CD4-positive, alpha-beta T cell treated with Interleukin-1 beta for 1 hour (primary cell): ENCODE measurements at regions not wholly inside any gene's neighbourhood (a gene's known extent, or its start where the extent isn't known, plus 50 kb on each side); places are given as distances from the start of the nearest gene placed in this dataset.

ENCODE experiments used
- DNase-seq, 2 donors: peaks; one replicate each; pipeline ENCODE4 v3.0.0-alpha.2; 2020 to 2022

DNA sequence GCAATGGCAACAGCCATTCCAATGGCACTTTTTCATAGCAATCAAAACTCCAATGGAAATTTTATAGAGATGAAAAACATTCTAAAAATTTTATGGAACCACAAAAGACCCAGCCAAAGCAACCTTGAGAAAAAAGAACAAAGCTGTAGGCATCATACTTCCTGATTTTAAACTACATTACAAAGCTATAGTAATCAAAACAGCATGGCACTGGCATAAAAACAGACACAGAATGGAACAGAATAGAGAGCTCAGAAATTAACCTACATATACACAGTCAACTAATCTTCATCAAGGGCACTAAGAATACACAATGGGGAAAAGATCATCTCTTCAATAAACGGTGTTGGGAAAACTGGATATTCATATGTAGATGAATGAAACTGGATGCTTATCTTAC lies 401.5 kb downstream of the NPHP4 start:
- no peak for DNase-seq

DNA sequence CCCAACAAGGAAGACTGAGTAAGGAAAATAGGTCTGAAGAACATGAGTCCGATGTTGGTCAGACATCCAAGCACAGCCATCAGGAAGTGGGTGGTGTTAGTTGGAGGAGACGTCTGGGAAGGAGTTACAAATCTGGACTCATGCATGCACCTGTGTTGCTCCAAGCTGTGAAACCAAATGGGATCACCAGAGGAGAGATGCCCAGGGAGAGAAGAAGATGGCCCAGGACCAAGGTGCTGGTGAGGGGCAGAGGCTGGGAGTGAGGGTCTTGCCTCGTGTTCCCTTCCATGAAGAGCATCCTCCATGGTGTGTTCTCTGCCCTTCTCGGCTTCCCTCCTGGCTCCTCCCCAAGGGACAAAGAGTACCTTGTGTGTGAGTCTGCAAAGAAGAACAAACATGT lies 405.6 kb downstream of the NPHP4 start:
- no peak for DNase-seq

DNA sequence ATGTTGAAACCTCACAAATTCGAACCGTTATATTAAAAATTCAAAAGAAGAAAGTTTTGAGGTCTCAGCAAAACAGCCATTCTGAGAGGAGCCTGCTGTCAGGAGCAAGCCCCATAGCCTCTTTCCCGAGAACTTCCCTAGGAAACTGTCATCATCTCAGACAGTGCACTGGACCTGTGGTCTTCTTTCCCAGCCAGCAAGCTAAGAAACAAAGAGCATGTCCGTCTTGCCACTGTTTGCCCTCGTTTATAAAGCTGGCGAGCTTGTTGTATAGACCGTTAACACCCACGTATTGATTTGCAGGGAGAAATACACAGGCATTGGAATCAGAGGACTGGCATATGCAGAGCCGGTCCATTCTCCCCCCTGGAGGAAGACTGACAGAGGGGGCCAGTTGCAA lies 407.0 kb downstream of the NPHP4 start:
- DNase-seq: no peak

DNA sequence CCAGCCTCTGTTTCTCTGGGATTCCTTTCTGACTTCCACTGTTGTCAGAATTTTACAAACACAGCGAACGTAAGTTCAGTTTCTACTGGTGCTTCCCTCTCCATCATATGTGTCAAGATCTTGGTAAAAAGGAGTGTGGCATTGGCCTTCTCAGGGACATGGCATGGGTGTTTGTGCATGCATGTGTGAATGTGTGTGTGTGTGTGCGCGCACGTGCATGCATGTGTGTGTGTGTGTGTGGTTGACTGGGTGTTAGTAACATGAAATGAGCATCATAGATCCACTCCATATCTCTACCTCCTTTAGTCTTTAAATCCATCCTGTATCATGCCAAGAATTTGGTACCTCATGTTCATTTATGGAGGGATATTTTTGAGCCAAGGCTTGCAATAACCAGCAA lies 411.3 kb downstream of the NPHP4 start:
- DNase-seq: no peak

DNA sequence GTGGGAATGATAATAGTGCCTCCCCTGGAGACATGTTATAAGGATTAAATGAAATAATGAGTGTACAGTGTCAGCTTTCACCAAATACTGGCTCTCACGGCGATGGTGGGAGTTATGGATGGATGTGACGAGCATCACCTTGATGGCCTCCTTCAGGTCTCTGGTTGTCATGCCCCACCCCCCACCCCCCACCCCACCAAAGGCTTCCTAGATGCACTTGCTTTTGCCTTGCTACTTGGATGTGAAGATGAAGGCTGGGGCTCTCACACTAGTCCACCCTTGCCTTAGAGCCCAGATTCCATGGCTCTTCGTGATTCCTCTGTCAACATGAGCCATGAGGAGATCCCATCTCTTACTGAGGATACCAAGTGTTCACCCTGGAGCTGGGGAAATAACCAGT lies 412.3 kb downstream of the NPHP4 start:
- DNase-seq: no peak

DNA sequence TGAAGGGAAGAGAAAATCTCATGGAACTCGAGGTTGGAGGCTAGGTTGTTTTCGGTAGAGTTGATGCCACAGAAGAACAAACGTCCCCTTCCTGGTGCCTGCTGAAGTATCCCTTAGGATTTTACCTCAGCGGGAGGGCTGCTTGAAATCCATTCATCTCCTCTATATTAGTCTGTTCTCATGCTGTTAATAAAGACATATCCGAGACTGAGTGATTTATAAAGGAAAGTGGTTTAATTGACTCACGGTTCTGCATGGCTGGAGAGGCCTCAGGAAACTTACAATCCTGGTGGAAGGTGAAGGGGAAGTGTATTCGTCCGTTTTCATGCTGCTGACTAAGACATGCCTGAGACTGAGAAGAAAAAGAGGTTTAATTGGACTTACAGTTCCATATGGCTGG lies 413.5 kb downstream of the NPHP4 start:
- no peak for DNase-seq

DNA sequence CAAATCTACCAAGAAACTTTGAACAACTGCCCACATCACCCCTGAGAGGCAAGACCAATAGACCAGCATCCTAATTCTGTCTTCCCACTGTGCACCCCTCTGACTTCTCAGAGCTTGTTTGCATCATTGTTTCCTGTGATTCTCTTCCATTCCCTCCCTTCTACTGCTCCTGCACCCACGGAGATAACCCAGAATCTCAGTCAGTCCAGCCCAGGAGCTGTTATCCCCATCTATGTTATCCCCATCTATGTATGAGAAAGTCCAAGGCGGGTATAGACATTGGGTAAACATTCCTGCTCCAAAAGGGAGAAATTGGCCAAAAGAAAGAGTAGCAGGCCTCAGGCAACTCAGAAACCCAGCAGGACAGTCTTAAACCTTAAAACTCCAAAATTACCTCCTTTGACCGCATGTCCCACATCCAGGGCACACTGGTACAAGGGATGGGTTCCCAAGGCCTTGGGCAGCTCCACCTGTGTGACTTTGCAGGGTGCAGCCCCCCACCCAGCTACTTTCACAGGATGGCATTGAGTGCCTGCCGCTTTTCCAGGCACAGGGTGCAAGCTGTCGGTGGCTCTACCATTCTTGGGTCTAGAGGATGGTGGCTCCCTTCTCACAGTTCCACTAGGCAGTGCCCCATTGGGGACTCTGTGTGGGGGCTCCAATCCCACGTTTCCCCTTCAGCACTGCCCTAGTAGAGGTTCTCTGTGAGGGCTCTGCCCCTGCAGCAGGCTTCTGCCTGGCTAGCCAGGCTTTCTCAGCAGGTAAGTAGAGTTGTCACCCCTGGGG lies 414.8 kb downstream of the NPHP4 start:
- no peak for DNase-seq

DNA sequence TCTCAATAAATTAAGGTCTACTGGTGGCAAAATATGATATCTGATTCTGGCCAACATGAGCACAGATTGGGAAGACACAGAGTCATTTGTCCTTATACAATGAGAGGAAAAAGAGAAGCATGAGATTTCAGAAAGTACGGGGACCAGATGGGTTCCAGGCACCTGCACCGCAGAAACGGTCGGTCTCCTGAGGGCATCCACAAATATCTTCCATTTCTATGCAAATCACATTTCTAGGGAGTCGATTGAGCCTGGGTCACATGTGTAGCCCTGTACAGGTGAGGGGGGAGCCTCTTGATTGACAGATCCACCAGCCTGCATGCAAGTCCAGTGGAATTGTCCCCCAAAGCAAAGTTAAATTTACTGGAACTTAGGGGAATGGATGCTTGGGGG lies 415.6 kb downstream of the NPHP4 start:
- DNase-seq: no peak

DNA sequence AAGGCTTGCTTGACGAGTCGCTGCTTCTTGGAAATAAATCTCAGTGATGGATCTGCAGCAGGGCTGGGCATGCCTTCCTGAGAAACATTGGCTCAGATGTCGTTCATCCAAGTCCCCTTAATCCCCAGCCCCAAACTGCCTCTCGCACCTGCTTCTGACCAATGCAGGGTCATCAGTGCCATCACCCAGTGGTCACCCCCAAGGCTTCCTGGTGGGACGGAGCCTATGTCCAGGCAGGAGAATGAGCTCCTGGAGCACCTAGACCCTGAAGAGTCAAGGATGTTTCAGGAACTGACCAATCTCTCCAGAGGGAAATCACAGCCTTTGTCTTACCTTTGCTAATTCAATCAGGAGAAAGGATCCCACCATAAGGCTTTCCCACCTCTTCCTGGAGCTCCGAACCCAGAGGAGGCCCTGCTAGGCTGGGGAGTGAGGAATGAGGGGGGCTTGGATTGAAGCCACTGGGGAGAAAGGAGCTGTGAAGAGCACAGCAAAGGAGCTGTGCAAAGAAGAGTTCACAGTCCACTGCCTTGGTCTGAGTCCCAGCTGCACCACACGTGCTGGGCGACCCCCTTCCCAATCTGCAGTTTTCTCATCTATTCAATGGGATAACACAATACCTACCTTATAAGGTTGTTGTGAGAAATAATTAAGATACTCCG lies 416.1 kb downstream of the NPHP4 start:
- no peak for DNase-seq

DNA sequence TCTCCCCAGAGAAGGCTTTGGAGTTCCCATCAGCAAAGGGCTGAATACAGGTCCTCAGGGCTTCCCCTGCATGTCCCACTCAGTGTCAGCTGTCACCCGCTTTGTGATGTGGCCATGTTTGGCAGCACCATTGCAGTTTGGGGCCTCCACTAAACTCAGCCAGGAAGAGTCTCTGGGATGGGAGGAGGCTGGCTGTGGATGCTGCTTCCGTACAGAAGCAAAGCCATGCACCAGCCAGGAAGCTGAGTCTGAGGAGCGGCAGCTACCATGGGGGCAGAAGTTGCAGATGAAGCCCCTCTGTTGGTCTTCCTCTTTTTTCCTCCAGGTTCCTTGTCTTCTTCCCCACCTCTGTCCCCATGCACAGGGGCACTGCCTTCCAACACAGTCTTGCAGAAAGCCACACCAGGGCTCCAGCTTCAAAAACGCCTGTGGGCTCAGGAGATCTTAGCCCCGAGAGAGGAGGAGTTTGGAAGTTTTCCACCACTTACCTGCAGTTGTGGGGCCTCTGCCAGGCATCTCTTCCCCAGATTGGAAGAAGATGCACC lies 416.8 kb downstream of the NPHP4 start:
- DNase-seq: no peak

DNA sequence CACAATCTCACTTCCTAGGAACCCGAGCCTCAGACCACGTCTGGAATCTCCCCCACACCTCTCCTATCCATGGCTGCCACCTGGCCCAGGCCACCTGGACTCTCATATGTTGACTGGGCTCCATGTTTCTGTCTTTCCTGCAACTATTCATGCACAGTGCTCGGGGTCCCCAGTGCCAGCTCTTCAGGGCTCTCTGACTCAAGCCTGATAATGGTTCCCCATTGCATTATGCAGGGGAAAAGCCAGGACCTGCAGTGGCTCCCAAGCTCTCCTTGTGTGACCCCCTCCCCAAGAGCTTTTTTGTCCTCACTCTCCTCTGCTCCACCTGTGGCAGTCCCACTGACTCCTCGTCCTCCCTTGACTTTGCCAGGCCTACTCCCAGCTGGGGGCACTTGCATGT lies 417.6 kb downstream of the NPHP4 start:
- no peak for DNase-seq

DNA sequence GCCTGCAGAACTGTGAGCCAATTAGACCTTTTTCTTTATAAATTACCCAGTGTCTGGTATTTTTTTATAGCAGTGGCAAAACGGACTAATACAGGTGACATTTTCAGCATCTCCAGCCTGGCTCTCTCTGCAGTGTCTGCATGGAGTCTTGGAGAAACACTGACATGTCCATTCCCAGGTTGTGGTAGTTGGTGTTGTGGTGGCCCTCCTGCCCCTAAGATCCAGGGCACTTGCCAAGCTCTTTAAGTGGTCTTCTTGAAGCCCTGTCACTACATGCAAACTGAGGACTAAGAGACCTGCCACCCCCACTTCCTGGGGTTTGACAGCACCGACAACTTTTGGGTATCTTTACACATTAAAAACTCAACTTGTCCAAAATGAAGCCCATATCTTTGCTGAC lies 419.4 kb downstream of the NPHP4 start:
- DNase-seq: no peak

DNA sequence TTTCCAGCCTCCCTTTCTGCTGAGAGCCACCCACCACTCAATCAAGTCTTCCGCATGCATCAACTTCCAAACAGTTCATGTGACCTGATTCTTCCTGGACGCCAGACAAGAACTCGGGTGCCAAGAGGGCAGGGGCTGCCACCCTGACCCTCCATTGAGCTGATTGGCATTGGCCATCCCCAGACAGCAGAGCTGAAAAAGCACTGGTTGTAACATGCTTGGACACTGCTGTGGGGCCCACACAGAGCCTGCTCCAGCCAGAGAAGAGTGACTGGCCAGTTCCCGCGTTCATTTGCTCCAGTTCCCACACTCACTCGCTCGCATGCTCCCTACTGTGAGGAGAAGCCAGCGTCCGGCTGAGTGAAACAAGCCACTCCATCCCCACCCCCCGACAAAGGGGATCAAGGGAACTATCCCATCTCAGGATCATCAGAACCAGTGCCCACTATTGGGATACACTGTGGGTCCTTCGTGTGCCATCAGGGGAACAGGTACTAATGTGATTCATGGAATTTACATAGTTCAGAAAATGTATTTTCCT lies 420.3 kb downstream of the NPHP4 start:
- DNase-seq: no peak

DNA sequence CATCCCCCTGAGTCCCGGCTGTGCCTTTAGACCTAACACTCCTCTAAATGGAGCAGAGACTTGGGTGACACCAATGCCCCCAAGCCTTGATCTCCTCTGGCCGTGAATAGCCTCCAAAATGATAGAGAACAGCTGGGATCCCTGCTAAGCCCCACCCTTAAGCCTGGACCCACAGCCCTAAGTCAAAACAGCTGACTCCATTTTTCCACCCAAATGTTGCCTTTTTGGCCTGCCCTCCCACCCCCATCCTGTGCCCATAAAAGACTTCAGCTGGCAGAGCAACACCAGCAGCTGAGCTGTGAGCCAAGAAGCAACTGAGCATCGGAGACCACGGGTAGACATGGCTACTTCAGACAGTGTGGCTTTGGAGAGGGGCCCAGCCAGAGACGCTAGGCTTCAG lies 420.8 kb downstream of the NPHP4 start:
- no peak for DNase-seq

DNA sequence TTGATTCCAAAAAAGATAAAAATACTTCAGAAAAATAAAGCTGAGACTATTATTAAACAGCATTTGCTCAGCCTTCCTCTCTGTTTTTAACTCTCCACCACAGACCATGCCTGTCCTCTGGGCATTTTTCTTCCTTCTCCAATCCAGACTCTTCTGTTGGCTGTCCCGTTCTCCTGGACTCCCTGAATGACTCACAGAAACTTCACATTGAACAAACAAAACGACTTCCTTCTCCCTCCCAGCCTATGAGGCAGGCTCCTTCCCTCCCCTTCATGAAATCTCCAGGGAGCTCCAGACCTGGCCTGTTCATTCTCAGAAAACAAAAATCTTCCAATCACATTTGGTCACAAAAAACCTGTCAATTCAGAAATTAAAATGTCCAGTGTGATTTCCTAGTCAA lies 421.3 kb downstream of the NPHP4 start:
- DNase-seq: no peak

DNA sequence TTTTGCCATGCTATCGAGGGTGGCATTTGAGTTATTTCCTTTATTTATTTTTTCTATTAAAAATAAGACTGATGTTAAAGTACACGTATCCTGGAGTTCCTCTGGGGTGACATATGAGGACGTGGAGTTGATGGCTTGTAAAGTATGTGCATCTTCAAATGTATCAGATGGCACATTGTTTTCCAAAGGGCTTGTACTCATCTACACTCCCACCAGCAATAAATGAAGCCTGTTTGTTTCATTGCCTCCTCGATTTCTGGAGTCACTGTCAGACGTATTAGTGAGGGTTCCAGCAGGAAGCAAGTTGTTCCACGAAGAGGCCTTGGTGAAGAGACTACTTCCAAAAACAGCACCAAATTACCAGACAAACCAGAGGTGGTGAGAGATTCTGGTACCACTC lies 423.9 kb downstream of the NPHP4 start:
- DNase-seq: no peak

DNA sequence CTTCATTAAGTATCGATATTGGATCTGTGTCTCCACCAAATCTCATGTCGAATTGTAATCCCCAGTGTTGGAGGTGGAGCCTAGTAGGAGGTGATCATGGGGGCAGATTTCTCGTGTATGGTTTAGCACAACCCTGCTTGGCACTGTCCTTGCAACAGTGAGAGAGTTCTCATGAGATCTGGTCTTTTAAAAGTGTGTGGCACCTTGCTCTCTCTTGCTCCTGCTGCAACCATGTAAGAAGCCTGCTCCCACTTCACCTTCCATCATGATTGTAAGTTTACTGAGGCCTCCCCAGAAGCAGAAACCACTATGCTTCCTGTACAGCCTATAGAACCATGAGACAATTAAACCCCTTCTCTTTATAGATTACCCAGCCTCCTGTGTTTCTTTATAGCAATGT lies 424.4 kb downstream of the NPHP4 start:
- no peak for DNase-seq

DNA sequence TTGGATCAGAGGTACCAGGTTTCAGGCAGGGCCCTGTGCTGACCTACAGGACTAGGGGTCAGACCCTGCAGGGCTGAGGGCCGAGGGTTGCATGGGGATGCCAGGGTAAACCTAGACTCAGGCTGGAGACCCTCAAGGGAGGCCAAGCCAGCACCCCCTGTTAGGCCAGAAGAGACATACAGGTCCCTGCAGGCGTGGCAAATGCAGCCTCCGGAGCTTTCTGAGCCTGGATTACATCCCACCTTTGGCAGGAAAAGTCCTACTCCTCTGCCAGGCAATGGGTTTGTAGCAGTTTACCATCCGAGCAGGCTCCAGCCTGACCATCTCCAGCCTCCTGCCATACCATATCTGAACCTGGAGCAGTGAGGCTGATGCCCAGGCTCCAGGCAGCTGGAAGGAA lies 425.3 kb downstream of the NPHP4 start:
- no peak for DNase-seq

DNA sequence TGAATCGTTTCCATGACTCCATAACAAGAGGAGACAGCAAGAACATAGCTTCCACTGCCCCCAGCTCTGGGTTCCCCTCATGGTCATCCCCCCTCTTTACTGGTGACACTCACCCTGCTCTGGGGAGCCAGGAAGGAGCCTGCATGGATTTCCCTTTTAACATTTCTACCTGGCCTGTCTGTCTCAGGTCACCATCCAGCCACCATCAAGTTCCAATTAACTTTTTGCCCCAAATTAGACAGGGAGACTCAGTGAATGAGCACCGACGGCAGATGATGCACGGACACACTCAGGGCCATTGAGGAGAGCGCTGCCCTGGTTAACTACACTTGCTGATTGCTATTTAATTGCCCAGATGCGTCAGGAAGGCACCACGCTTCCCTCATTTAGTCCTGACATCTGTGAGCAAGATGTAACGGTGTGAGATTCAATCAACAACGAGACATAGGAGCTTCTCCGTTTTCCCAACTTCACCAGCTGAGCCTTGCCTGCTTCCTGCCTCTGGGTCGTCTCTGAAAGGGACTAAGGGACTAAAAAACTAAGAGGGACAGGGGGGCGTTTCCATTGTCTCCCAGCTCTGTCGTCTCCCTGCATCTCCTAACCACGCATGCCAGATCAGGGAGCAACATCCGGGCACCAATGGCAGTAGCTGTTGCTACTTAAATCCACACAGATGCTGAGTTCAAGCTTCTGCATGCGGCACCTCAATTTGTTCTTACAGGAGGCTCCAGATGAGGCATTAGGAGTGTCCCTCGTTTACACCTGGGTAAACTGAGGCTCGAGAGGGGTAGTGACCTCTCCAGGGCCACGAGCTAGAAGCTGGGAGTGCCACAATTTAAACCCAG lies 426.7 kb downstream of the NPHP4 start:
- DNase-seq: no peak

DNA sequence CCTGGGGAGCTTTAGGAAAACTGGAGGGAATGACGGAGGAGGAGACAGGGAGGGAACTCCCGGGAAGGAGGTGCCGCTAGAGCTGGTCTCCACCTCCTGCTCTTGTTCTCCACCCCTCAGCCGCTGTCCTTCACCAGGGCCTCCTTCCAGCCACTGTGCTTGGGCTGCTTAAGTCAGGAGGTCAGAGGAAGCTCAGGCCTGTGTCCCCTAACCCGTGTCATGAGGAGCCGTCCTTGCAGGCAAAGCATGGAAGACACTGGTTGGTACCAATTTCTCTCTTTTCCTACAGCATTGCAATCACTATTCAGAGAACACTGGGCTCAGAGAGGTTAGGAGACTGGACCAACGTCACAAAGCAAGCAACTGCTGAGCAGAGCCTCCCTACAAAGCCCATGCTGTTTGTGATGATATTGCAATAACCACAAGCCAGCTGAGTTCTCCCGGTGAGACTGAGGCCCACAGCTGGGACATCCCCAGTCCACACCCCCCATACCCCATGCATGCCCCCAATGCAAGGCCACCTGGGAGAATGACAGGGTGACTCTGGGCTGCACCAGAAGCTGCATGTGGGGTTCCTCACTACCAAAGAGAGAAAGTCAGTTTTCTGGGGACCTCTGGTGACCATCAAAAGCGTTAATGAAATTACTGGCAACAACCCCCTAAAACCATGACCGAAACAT lies 427.5 kb downstream of the NPHP4 start:
- DNase-seq: no peak

DNA sequence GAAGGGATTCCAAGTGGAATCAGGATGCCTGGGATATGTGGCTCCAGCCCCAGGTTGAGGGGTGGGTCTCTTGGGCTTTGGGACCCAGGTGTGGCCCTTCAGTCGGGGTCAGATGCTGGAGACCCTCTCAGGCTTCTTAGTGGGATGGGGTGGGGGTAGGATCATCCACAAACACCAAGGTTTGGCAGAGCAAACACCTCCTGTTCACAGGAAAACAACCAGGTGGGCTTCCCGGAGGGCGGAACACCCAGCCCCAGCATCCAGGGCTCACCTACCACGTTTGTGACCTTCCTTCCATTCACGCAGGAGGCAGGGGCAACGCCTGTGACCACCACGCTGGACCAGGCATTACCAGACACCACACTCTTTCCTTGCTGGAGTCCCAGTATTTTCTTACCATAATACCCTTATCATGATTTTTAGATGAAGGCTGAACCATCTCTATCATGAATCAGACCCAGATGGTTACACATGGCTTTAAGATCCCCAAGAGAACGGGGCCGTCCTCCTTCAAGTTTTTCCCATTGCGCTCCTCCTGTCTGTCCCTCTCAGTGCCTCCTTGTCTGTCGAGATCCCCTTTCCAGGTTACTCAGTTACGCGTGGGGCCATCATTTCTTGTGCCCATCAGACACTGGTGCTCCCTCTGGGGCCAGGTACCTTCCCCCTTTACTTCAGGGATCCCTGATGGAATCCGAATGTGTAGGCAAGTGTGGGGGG lies 428.2 kb downstream of the NPHP4 start:
- DNase-seq: no peak

DNA sequence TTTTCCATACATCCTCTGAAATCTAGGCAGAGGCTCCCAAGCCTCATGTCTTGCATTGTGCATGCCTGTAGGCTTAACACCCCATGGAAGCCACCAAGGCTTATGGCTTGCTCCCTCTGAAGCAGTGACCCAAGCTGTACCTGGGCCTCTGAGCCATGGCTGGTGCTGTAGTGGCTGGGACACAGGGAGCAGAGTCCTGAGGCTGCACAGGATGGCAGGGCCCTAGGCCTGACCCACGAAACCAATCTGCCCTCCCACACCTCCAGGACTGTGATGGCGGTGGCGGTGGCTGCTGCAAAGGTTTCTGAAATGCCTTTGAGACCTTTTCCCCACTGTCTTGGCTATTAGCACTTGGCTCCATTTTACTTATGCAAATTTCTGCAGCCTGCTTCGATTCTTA lies 429.5 kb downstream of the NPHP4 start:
- no peak for DNase-seq
